AG04450 (cell line): ENCODE measurements at regions not wholly inside any gene's neighbourhood (a gene's known extent, or its start where the extent isn't known, plus 50 kb on each side); places are given as distances from the start of the nearest gene placed in this dataset.

Experiments used
- CTCF ChIA-PET: fragments of 300-600, 350-600 bp; formaldehyde crosslinking; extraction: SDS; loops from one replicate; lab custom pipeline; 2022; ENCODE audit warnings: antibody characterized with exemption, inconsistent platforms; lab: Charles Lee
- POLR2A ChIA-PET: fragments of 350-600 bp; formaldehyde crosslinking; extraction: SDS; loops from one replicate; lab custom pipeline; 2021; ENCODE audit warnings: antibody characterized with exemption, inconsistent platforms; lab: Yijun Ruan, JAX
- DNase-seq: peaks from one replicate; pipeline ENCODE4 v3.0.0-alpha.2; 2011; ENCODE audit warnings: low read depth, low spot score
- H3K27ac ChIP-seq: one replicate; pipeline ENCODE4 v1.5.1; 2012; ENCODE audit warnings: low read depth, low read length, control low read depth
- H3K27me3 ChIP-seq: one replicate; pipeline ENCODE4 v1.6.0; 2012; ENCODE audit warnings: low read length; ENCODE audit not compliant: control insufficient read depth, insufficient read depth
- H3K4me3 ChIP-seq: 2 replicates; pipeline ENCODE4 v1.5.1; 2011; ENCODE audit warnings: mild to moderate bottlenecking, low read depth, low read length, control low read depth
- H3K9me3 ChIP-seq: 2 replicates; pipeline ENCODE4 v1.5.1; 2012; ENCODE audit warnings: low read length; ENCODE audit not compliant: control insufficient read depth, insufficient read depth
- TF ChIP-seq, protein P1 (sequence below): IDR thresholded peaks from 2 replicates; pipeline ENCODE4 v1.5.1; 2011; ENCODE audit warnings: low read depth, low read length, control low read depth, inconsistent platforms

DNA sequence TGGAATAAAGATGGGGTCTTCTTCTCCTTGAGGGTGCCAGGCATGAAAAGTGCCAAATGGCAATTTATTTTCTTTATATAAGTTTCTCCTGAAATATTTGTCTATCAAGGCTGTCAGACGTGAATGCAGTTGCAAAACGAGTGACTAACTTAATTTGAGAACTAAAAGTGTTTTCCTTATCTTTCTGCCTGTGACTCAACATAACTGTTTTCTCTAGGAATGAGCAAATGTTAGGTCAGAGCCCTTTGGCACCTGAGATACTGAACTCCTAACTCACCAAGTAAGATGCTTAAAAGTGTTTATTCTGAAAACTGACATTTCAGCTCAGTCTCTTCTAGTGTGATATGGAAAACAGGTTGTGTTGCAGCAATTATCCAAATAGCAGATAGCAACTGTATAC, 197.0 kb downstream of the STK31 start:
- no peak overlapping the region for H3K27ac ChIP-seq
- DNase-seq, result no peak
- CTCF ChIA-PET, result no interaction called here
- no peaks in the 10 kb centered on the region for H3K9me3 ChIP-seq
- peaks cover 3% of the 10 kb centered on the region for H3K27me3 ChIP-seq
- POLR2A ChIA-PET, result no interaction called here
- H3K4me3 ChIP-seq, result no peak overlapping the region
- TF ChIP-seq, protein P1, sequence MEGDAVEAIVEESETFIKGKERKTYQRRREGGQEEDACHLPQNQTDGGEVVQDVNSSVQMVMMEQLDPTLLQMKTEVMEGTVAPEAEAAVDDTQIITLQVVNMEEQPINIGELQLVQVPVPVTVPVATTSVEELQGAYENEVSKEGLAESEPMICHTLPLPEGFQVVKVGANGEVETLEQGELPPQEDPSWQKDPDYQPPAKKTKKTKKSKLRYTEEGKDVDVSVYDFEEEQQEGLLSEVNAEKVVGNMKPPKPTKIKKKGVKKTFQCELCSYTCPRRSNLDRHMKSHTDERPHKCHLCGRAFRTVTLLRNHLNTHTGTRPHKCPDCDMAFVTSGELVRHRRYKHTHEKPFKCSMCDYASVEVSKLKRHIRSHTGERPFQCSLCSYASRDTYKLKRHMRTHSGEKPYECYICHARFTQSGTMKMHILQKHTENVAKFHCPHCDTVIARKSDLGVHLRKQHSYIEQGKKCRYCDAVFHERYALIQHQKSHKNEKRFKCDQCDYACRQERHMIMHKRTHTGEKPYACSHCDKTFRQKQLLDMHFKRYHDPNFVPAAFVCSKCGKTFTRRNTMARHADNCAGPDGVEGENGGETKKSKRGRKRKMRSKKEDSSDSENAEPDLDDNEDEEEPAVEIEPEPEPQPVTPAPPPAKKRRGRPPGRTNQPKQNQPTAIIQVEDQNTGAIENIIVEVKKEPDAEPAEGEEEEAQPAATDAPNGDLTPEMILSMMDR, result no peak

DNA sequence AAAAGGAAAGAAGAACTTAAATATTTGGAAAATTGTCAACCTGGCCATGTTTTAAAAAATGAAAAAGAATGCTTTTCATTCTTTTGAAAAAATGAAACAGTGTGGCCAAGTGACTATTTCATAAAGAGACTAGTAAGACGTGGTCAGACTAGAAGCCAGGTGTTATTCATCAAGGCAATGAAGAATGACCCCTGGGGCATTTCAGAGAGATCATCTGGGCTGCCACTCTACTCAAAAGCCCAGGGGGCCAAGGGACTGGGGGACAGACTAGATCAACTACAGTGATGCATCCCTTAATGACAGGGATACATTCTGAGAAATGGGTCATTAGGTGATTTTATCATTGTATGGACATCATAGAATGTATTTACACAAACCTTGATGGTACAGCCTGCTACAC, 199.4 kb downstream of the STK31 start:
- Histone ChIP-seq H3K27me3 (peaks cover 4% of the 10 kb centered on the region), H3K9me3 (no peaks in the 10 kb centered on the region), H3K27ac (no peak overlapping the region), H3K4me3 (no peak overlapping the region)
- no peak for DNase-seq
- TF ChIP-seq, protein P1, result no peak
- ChIA-PET CTCF (no interaction called here), POLR2A (no interaction called here)

DNA sequence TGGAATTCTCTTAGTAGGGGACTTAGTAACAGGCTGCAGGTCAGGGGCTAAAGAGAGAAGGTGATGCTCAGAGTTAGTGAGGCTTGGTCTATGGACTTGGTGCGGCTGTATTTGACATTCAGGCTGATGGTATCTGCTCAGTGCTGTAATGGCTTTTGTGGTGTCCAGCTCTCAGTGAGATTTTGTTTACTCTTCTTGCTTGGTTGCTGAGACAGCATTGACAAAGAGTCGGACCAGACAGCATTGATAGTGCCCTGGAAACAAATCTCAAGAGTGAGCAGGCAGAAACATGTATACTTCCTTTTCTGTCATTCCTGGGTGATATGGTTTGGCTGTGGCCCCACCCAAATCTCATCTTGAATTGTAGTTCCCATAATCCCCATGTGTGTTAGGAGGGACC, 202.0 kb downstream of the STK31 start:
- no peak for DNase-seq
- Histone ChIP-seq H3K4me3 (no peak overlapping the region), H3K27me3 (peaks cover 4% of the 10 kb centered on the region), H3K9me3 (no peaks in the 10 kb centered on the region), H3K27ac (no peak overlapping the region)
- TF ChIP-seq, protein P1, result no peak
- ChIA-PET POLR2A (no interaction called here), CTCF (no interaction called here)

DNA sequence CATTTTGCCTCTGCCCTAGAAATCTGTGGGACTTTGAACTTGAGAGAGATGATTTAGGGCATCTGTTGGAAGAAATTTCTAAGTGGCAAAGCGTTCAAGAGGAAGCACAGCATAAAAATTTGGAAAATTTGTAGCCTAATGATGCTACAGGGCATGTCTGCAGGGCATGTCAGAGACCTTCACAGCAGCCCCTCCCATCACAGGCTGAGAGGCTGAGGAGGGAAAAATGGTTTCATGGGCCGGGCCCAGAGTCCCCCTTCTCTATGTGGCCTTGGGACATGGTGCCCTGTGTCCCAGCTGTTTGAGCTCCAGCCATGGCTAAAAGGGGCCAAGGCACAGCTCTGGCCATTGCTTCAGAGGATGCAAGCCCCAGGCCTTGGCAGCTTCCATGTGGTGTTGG, 203.0 kb downstream of the STK31 start:
- no peak overlapping the region for H3K27ac ChIP-seq
- no peaks in the 10 kb centered on the region for H3K9me3 ChIP-seq
- POLR2A ChIA-PET, result no interaction called here
- H3K27me3 ChIP-seq, result peaks cover 4% of the 10 kb centered on the region
- H3K4me3 ChIP-seq, result no peak overlapping the region
- no peak for DNase-seq
- TF ChIP-seq, protein P1, result no peak
- CTCF ChIA-PET, result no interaction called here

DNA sequence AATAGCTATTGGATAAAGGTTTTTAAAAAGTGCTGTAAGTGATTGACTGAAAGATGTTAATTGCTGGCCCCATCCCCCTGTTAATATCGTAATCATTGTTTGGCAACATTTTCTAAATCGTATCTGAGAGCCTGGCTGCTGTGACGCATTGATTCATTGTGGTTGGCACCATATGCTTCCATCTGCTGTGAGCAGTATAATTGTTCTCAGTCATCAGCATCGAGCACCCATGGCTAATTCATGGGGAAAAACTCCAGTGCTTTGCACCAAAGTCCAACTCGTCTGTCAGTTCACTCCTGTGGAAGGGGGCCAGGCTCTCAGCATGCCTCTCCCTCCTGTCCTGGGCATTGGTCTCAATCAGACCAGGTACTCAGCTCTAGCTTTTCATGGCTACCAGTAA, 205.2 kb downstream of the STK31 start:
- TF ChIP-seq, protein P1, result no peak
- ChIA-PET CTCF (no interaction called here), POLR2A (no interaction called here)
- H3K27ac ChIP-seq, result no peak overlapping the region
- no peak for DNase-seq
- H3K27me3 ChIP-seq, result peaks cover 4% of the 10 kb centered on the region
- H3K4me3 ChIP-seq, result no peak overlapping the region
- no peaks in the 10 kb centered on the region for H3K9me3 ChIP-seq
